HuH-7 (cell line): ENCODE measurements at regions not wholly inside any gene's neighbourhood (a gene's known extent, or its start where the extent isn't known, plus 50 kb on each side); places are given as distances from the start of the nearest gene placed in this dataset.
A peak's percentile ranks its signal among the peaks of the same experiment; 100 is the strongest.

Source experiments
- DNase-seq: peaks from one replicate; pipeline ENCODE4 v3.0.0; 2011; ENCODE audit warnings: low spot score

DNA sequence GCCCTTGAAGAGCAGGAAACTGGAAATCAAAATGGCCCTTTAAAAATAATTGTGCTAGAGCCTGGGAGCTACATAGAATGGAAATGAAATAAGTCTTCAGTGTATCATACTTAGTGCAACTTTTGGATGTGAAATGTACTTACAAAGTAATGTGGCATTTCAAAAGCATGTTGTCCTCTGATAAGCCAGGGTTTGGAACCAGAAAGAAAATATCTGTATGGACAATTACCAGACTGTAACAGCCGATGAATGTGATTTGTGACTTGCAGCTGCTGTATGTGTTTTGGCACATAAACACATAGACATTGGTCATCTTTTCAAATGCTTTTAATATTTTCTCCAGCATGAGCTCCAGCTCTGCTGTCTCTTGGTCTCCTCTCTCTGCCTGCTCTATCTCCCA, 546.4 kb downstream of the OMA1 start:
- DNase-seq: no peak

- no peak for DNase-seq
Observed at GRCh38 chr1:57996400-57996799, 550.1 kb downstream of the OMA1 start.

DNA sequence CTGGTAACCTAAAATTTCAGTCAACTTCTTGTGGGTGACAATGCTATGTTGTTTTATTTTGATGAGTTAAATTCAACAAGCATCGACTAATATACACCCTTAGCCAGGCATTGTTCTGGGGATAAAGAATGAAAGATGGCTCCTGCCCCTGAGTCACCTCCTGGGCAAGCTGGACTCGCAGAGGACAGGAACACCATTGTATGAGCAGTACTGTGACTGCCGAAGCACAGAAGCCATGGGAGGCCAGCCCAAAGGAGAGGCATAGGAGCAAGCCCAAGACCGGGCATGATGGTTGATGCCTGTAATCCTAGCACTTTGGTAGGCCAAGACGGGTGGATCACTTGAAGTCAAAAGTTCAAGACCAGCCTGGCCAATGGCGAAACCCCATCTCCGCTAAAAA, 555.2 kb downstream of the OMA1 start:
- no peak for DNase-seq

- DNase-seq: no peak
Observed at GRCh38 chr1:57989877-57990276, 556.6 kb downstream of the OMA1 start.

DNA sequence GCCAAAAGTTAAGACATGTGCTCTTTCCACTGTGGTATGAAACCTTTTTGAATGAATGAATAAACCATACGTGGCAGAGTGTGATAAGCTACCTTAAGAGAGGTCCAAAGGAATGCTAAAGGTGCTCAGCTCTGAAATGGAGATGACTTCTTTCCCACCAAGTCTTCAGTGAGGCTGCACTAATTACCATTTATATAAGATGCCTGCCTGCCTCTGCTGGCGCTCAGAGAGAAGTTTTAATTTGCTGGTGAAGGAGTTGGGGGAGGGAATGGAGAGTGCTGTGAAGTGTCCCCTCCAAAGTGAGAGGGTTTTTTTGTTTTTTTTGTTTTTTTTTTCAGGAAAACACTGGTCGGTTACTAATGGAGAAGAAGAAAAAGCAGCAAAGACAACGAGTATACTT, 559.0 kb downstream of the OMA1 start:
- DNase-seq: no peak

GRCh38 chr1:57986432-57986831, 560.1 kb downstream of the OMA1 start:
- no peak for DNase-seq

DNA sequence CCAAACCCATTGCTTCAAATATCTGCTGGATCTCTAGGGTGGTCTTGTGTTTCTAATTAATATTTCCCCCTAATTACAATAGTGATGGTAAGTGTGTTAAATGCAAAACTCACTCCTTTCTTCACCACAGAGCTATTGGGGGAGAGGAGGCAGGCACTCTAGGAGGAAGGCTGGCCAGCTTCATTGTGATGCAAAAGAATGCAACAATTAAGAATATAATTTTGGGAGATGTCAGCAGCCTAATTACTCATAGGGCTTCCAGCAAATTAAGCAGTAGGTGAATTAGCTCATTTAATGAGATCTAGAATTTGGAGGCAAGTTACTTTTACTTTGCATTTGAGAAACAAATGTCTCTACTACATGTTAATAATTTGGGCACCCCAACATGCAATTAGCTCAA, 560.4 kb upstream of the DAB1 start:
- no peak for DNase-seq

DNA sequence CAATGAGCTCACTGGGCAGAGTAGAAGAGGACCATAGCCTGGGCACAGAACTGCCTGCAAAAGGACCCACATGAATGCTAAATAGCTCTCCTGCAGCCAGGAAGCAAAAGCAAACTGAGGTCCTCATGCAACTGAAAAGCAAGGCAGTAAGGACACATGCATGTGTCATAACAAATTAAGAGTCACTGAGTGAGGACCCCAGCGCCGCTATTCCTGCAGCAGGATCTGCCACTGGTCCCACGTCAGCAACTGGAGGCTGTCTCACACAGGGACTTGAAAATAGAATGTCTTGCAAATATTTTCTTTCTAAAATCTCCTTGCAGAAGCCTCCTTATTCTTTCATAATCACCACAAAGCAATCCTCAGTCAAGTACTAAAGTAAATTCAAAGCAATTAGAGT, 559.6 kb upstream of the DAB1 start:
- DNase-seq: no peak

DNA sequence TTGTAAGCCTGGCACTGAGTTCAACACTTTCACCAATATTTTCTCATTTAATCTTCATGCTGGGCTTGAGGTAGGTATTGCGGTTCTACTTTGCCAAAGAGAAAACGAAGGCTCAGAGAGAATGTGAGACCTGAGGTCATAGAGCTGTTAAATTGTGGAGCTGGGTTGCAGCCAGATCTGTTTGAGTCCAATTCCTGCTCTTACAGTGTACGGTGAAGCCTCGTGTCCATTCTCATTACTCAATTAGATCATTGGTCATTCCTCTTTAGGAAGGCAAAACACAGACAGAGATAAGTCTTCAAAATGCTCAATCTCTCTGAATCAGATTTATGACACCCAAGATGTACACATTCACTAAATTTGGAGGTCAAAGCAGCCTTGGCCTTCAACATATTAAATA, 559.0 kb upstream of the DAB1 start:
- DNase-seq: no peak

GRCh38 chr1:57976216-57976615, 552.4 kb upstream of the DAB1 start:
- DNase-seq: no peak

DNA sequence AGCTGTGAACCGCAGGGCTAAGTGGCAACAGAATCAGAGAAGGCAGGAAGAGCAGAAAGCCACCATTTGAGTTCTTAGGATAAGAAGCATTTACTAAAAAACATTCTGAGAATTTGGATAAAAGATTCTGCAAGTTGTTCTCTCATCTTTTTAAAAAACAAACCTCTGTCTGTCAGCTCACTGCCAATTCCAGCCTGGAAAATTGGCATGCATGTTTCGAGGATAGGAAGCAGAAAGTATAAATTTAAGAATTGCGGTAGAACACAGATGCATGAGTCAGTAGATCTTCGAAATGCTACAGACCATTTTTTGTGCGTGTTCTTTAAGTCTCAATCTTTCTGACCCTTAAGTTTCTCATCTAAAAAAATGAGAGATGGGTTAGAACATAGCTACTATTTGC, 544.5 kb upstream of the DAB1 start:
- DNase-seq: no peak

- DNase-seq: peak; percentile 13
Observed at GRCh38 chr1:57966751-57967406, 543.0 kb upstream of the DAB1 start.

GRCh38 chr1:57966340-57966739, 542.5 kb upstream of the DAB1 start:
- DNase-seq: no peak

GRCh38 chr1:57963581-57963980, 539.7 kb upstream of the DAB1 start:
- no peak for DNase-seq

GRCh38 chr1:57959531-57960241, 535.8 kb upstream of the DAB1 start:
- DNase-seq: no peak

DNA sequence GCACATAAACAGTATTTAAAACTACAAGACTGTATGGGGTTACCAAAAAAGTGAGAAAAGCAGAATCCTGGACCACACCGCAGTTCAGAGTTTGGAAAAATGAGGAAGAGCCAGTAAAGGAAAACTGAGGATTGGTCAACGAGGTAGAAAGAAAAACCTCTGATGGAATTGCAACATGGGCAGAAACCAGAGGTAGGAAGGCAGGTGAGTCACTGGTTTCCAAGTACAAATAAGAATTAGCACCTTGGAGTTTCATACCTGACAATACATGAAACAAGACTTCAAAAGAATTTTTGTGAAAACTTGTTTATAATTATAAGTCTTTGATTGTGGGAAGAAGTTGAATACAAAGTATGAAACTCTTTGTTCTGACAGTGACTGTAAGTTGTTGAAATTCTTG, 533.7 kb upstream of the DAB1 start:
- no peak for DNase-seq

GRCh38 chr1:57951390-57951789, 527.5 kb upstream of the DAB1 start:
- no peak for DNase-seq

- DNase-seq: no peak
Observed at GRCh38 chr1:57949168-57949567, 525.3 kb upstream of the DAB1 start.

DNA sequence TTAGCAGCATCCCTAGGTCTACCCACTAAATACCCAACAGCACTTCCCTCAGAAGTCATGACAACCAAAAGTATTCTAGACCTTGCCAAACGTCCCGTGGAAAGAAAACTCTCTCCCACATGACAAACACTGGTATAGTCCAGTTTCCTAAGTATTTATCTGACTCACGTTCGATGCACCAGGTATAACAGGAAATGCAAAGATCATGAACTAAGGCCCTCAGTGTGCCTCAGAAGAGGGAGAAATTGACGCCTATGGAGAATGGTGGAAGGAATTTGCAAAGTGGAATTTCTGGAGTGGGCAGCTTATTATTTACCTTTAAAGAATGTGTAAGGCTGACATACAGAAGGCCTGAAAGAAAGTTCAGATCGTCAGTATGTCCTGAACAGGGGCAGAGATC, 523.6 kb upstream of the DAB1 start:
- DNase-seq: no peak

DNA sequence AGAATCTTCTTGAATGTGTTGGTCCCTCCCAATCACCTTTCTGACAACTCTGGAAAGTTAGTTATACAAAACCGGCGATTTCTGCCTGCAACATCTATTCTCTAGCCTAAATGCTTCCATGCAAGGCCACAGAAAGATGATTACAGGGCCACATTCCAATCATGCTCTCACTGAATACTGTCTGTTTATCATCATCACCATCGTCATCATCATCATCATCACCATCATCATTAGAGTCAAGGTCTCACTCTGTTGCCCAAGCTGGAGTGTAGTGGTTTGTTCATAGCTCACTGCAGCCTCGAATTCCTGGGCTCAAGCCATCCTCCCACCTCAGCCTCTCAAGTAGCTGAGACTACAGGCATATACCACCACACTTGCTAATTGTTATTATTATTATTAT, 521.2 kb upstream of the DAB1 start:
- no peak for DNase-seq

DNA sequence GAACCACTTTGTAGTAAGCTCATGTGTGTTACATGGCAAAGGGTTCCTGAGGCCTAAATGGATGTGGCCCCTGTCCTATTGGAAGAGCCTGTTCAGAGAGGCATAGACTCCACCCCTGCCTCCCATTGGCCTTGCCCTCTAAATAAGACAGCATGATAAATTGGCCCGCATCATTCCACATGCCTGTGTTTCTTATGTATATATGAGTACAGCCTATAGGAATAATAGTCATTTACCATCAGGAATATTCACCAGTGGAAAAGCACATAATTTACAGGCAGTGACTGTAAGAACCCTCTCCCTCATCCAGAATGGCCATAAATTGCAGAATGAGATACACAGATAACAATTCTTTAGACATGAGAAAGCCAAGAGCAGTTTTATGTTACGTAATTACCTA, 519.5 kb upstream of the DAB1 start:
- DNase-seq: no peak

- no peak for DNase-seq
Observed at GRCh38 chr1:57934745-57935144, 510.9 kb upstream of the DAB1 start.

DNA sequence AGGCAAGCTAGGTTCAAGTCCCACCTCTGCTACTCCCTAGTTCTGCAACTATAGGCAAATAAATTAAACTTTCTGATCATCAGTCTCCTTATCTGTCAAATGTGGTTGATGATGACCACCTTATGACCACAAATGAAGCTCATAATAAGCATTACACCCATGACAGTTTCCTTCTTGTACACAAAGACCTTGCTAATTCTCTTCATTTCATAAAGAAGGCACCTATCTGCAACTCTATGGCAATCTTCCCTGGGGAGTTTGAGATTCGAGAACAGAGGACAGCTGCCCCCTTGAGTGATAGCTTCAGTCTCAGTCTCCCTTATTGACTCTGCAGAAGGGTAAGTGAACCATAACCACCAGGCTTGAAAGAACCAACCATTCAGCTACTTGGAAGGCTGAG, 503.1 kb upstream of the DAB1 start:
- no peak for DNase-seq

DNA sequence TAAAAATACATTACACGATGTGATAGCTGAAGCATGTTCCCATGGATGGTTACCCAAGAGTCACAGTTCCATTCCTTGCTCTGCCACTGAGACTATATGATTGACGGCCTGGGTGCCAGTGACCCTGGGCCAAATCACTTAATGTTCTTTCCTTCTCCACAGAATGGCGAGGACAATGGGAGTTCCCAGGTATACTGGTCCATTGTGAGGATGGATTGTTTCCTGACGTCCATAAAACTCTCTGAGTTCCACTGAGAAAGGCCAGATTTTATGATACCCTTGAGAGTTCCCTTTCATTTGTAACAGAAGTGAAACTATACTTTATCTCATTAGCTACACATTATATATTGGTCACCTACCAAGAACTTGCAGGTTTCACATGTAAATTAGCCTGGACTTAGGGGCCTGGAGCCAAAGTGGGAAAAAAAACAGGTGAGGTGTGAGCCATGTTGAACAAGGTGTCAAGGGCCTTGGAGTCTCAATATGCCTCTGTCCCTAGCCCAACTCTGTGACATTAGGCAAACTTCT, 502.2 kb upstream of the DAB1 start:
- no peak for DNase-seq
